Stimulated activated CD4-positive, alpha-beta T cell treated with anti-CD3 and anti-CD28 coated beads, Interleukin-2, amount 100 ng/mL, for 48 hours (primary cell): ENCODE measurements at regions not wholly inside any gene's neighbourhood (a gene's known extent, or its start where the extent isn't known, plus 50 kb on each side); places are given as distances from the start of the nearest gene placed in this dataset.
"Not testable (repeated sequence)": the region's sequence is repeated elsewhere in the genome, so short reads cannot be mapped to it uniquely, and the experiment has no call there.

Experiments used
- DNase-seq, 2 donors: peaks; one replicate each; pipeline ENCODE4 v3.0.0-alpha.2; 2020

- no peak for DNase-seq
Measured at GRCh38 chr14:49366416-49366815, 219.8 kb downstream of the RPS29 start.

GRCh38 chr14:49364752-49365117, 221.4 kb downstream of the RPS29 start:
- DNase-seq, result no peak

GRCh38 chr14:49363821-49364751, 222.1 kb downstream of the RPS29 start:
- no peak for DNase-seq

GRCh38 chr14:49362916-49363315, 223.3 kb downstream of the RPS29 start:
- no peak for DNase-seq

GRCh38 chr14:49339130-49339529, 247.1 kb downstream of the RPS29 start:
- DNase-seq, result no peak

- DNase-seq, result no peak
Measured at GRCh38 chr14:49319810-49320209, 266.4 kb downstream of the RPS29 start.

- no peak for DNase-seq
Measured at GRCh38 chr14:49315570-49315969, 270.6 kb downstream of the RPS29 start.

GRCh38 chr14:49314737-49315136, 271.4 kb downstream of the RPS29 start:
- no peak for DNase-seq

- no peak for DNase-seq
Measured at GRCh38 chr14:49313108-49313507, 273.1 kb downstream of the RPS29 start.

- no peak for DNase-seq
Measured at GRCh38 chr14:49310298-49310697, 275.9 kb downstream of the RPS29 start.

- no peak for DNase-seq
Measured at GRCh38 chr14:49306152-49306751, 279.9 kb downstream of the RPS29 start.

- no peak for DNase-seq
Measured at GRCh38 chr14:49303946-49304516, 282.1 kb downstream of the RPS29 start.

GRCh38 chr14:49297102-49297501, 289.1 kb downstream of the RPS29 start:
- no peak for DNase-seq

GRCh38 chr14:49294621-49295148, 291.5 kb downstream of the RPS29 start:
- no peak for DNase-seq

- no peak for DNase-seq
Measured at GRCh38 chr14:49287004-49287403, 299.2 kb downstream of the RPS29 start.

GRCh38 chr14:49286257-49286983, 299.8 kb downstream of the RPS29 start:
- DNase-seq, result no peak

GRCh38 chr14:49280566-49280965, 305.6 kb downstream of the RPS29 start:
- DNase-seq, result no peak

- no peak for DNase-seq
Measured at GRCh38 chr14:49250517-49250916, 335.7 kb downstream of the RPS29 start.

GRCh38 chr14:49250109-49250508, 336.1 kb downstream of the RPS29 start:
- DNase-seq, result no peak

GRCh38 chr14:49249022-49249421, 337.2 kb downstream of the RPS29 start:
- DNase-seq, result no peak

GRCh38 chr14:49243777-49244176, 342.4 kb downstream of the RPS29 start:
- DNase-seq, result not testable (repeated sequence)

GRCh38 chr14:49240383-49240782, 345.8 kb downstream of the RPS29 start:
- DNase-seq, result no peak

- DNase-seq, result no peak
Measured at GRCh38 chr14:49228552-49228951, 357.6 kb downstream of the RPS29 start.
